ENCODE measurements at regions not wholly inside any gene's neighbourhood (a gene's known extent, or its start where the extent isn't known, plus 50 kb on each side); places are given as distances from the start of the nearest gene placed in this dataset.

GRCh38 chr14:76599141-76599540 is 162.1 kb upstream of the VASH1 start:
- H3K4me1 Mint-ChIP-seq = no peaks in the 10 kb centered on the region
- no peaks in the 10 kb centered on the region for H3K27me3 Mint-ChIP-seq (ENCODE audit: insufficient read depth, low read depth)

GRCh38 chr14:76599559-76600287 is 161.5 kb upstream of the VASH1 start:
- peaks cover 6% of the 10 kb centered on the region for H3K9me3 Mint-ChIP-seq
- H3K4me1 Mint-ChIP-seq = no peaks in the 10 kb centered on the region
- no peaks in the 10 kb centered on the region for H3F3A ChIP-seq (ENCODE audit: low read depth)
- H3K27me3 ChIP-seq = no peaks in the 10 kb centered on the region
- H3K4me2 ChIP-seq = no peak overlapping the region
- DNase-seq (ENCODE audit: low spot score) = no peak
- H3K4me1 ChIP-seq = no peaks in the 10 kb centered on the region
- no peak for TF ChIP-seq EZH2phosphoT487 (IDR thresholded peaks at IDR 0.05)
- TF ChIP-seq EZH2 (IDR thresholded peaks at IDR 0.05) = no peak
- TF ChIP-seq CTCF (IDR thresholded peaks at IDR 0.05) = no peak
- H3K9me3 ChIP-seq (ENCODE audit: low read depth) = no peaks in the 10 kb centered on the region
- no peaks in the 10 kb centered on the region for H3K79me2 ChIP-seq (ENCODE audit: low read depth)
- H3K36me3 Mint-ChIP-seq = no peaks in the 10 kb centered on the region
- no peak overlapping the region for H3K27ac Mint-ChIP-seq
- H3K4me3 ChIP-seq = no peak overlapping the region
- H3K9ac ChIP-seq = no peak overlapping the region
- H4K20me1 ChIP-seq (ENCODE audit: low read depth) = no peaks in the 10 kb centered on the region
- no peaks in the 10 kb centered on the region for H3K36me3 ChIP-seq
- no peak overlapping the region for H3K4me3 Mint-ChIP-seq
- no peak overlapping the region for H3K27ac ChIP-seq
- H3K27me3 Mint-ChIP-seq (ENCODE audit: insufficient read depth, low read depth) = no peaks in the 10 kb centered on the region
- peak overlapping the region; percentile 26 for H2AFZ ChIP-seq (replicated peaks)

More at GRCh38 chr14:76599141-76599540, 162.1 kb upstream of the VASH1 start:
- Histone ChIP-seq H3K4me3 (no peak overlapping the region), H3K9me3 (ENCODE audit: low read depth) (no peaks in the 10 kb centered on the region), H3K4me2 (no peak overlapping the region), H2AFZ (replicated peaks) (no peak overlapping the region), H3F3A (ENCODE audit: low read depth) (no peaks in the 10 kb centered on the region), H3K9ac (no peak overlapping the region), H4K20me1 (ENCODE audit: low read depth) (no peaks in the 10 kb centered on the region), H3K27me3 (no peaks in the 10 kb centered on the region), H3K27ac (no peak overlapping the region), H3K79me2 (ENCODE audit: low read depth) (no peaks in the 10 kb centered on the region), H3K36me3 (no peaks in the 10 kb centered on the region), H3K4me1 (no peaks in the 10 kb centered on the region)
- no peak overlapping the region for H3K4me3 Mint-ChIP-seq
- H3K9me3 Mint-ChIP-seq = peaks cover 6% of the 10 kb centered on the region
- TF ChIP-seq CTCF (IDR thresholded peaks at IDR 0.05) (no peak), EZH2 (IDR thresholded peaks at IDR 0.05) (no peak), EZH2phosphoT487 (IDR thresholded peaks at IDR 0.05) (no peak)
- no peaks in the 10 kb centered on the region for H3K36me3 Mint-ChIP-seq
- DNase-seq (ENCODE audit: low spot score) = no peak
- H3K27ac Mint-ChIP-seq = no peak overlapping the region

- Histone ChIP-seq H2AFZ (replicated peaks) (no peak overlapping the region), H3K79me2 (ENCODE audit: low read depth) (no peaks in the 10 kb centered on the region), H4K20me1 (ENCODE audit: low read depth) (no peaks in the 10 kb centered on the region), H3K4me3 (no peak overlapping the region), H3K9me3 (ENCODE audit: low read depth) (no peaks in the 10 kb centered on the region), H3K4me2 (no peak overlapping the region), H3K4me1 (no peaks in the 10 kb centered on the region), H3K36me3 (no peaks in the 10 kb centered on the region), H3F3A (ENCODE audit: low read depth) (no peaks in the 10 kb centered on the region), H3K9ac (no peak overlapping the region), H3K27ac (no peak overlapping the region), H3K27me3 (no peaks in the 10 kb centered on the region)
- no peaks in the 10 kb centered on the region for H3K4me1 Mint-ChIP-seq
- no peak for DNase-seq (ENCODE audit: low spot score)
- H3K4me3 Mint-ChIP-seq = no peak overlapping the region
- TF ChIP-seq CTCF (IDR thresholded peaks at IDR 0.05) (no peak), EZH2 (IDR thresholded peaks at IDR 0.05) (no peak), EZH2phosphoT487 (IDR thresholded peaks at IDR 0.05) (no peak)
- peaks cover 6% of the 10 kb centered on the region for H3K9me3 Mint-ChIP-seq
- H3K27ac Mint-ChIP-seq = no peak overlapping the region
- H3K36me3 Mint-ChIP-seq = no peaks in the 10 kb centered on the region
- H3K27me3 Mint-ChIP-seq (ENCODE audit: insufficient read depth, low read depth) = peaks cover 4% of the 10 kb centered on the region
Observed at GRCh38 chr14:76603713-76604112, 157.6 kb upstream of the VASH1 start.
